ENCODE measurements at regions not wholly inside any gene's neighbourhood (a gene's known extent, or its start where the extent isn't known, plus 50 kb on each side); places are given as distances from the start of the nearest gene placed in this dataset.

GRCh38 chr4:131347816-131348215 lies 1801.3 kb upstream of the PCDH10 start:
- no TSS peak for BruUV-seq (replicated peaks)
- TF ChIP-seq MAZ (IDR thresholded peaks at IDR 0.05; ENCODE audit: borderline replicate concordance, low read depth, low read length) (no peak), RAD21 (IDR thresholded peaks at IDR 0.05; ENCODE audit: low read length) (no peak), POLR2A (IDR thresholded peaks at IDR 0.05; ENCODE audit: low read depth, low read length) (no peak), MAFK (IDR thresholded peaks at IDR 0.05; ENCODE audit: low read depth, low read length) (no peak), ELK1 (IDR thresholded peaks at IDR 0.05; ENCODE audit: borderline replicate concordance, low read depth, low read length) (no peak), RCOR1 (IDR thresholded peaks at IDR 0.05; ENCODE audit: insufficient replicate concordance, low read length) (no peak), CTCF (conservative IDR thresholded peaks at IDR 0.05; ENCODE audit: low read depth, low read length) (no peak), FOS (IDR thresholded peaks at IDR 0.05; ENCODE audit: low read depth, low read length) (no peak), SMC3 (IDR thresholded peaks at IDR 0.05; ENCODE audit: low read depth, low read length) (no peak), BHLHE40 (IDR thresholded peaks at IDR 0.05; ENCODE audit: low read depth, low read length) (no peak), CEBPB (IDR thresholded peaks at IDR 0.05; ENCODE audit: low read depth, low read length) (no peak), CHD1 (IDR thresholded peaks at IDR 0.05; ENCODE audit: low read depth, low read length) (no peak), NFE2L2 (IDR thresholded peaks at IDR 0.05; ENCODE audit: low read depth, low read length) (no peak), MXI1 (IDR thresholded peaks at IDR 0.05; ENCODE audit: borderline replicate concordance, low read depth, low read length) (no peak), RFX5 (IDR thresholded peaks at IDR 0.05; ENCODE audit: low read depth, low read length) (no peak), USF2 (IDR thresholded peaks at IDR 0.05; ENCODE audit: low read depth, low read length) (no peak)

More at GRCh38 chr4:131347816-131348215, 1801.3 kb upstream of the PCDH10 start:
- DNase-seq: no peak
- Histone ChIP-seq H3K4me2 (ENCODE audit: low read depth, low read length) (no peak overlapping the region), H3K9me3 (ENCODE audit: control insufficient read depth, insufficient read depth, low read length) (0 out of 2 replicates have a peak, but pooled peaks cover 2% of the 10 kb centered on the region), H3K56ac (ENCODE audit: extremely low read depth, insufficient read depth, low read length) (no peak overlapping the region), H2AK9ac (replicated peaks; ENCODE audit: low read depth, low read length, poor library complexity) (no peak overlapping the region), H3K23ac (ENCODE audit: low read depth, low read length) (no peak overlapping the region), H2AFZ (replicated peaks; ENCODE audit: low read length, poor library complexity) (no peak overlapping the region), H2BK20ac (ENCODE audit: low read depth, low read length) (no peak overlapping the region), H3K4me3 (ENCODE audit: insufficient read depth, low read depth, low read length) (no peak overlapping the region), H2BK15ac (ENCODE audit: low read depth, low read length) (no peak overlapping the region), H2BK120ac (ENCODE audit: low read depth, low read length) (no peak overlapping the region), H3K27me3 (ENCODE audit: control insufficient read depth, insufficient read depth, low read length) (no peaks in the 10 kb centered on the region), H3K4me1 (ENCODE audit: control insufficient read depth, insufficient read depth, low read length) (no peaks in the 10 kb centered on the region), H2AK5ac (ENCODE audit: low read depth, low read length) (no peak overlapping the region), H3K27ac (ENCODE audit: insufficient read depth, low read length) (no peak overlapping the region), H4K20me1 (ENCODE audit: insufficient read depth, low read length) (no peaks in the 10 kb centered on the region), H3K9ac (ENCODE audit: low read depth, low read length) (no peak overlapping the region), H3K18ac (ENCODE audit: low read depth, low read length) (no peak overlapping the region), H3K9me1 (ENCODE audit: insufficient read depth, low read length) (no peaks in the 10 kb centered on the region), H2BK5ac (ENCODE audit: low read depth, low read length, poor library complexity, severe bottlenecking) (no peak overlapping the region), H4K91ac (ENCODE audit: insufficient read depth, low read depth, low read length) (no peak overlapping the region), H3K36me3 (ENCODE audit: control insufficient read depth, insufficient read depth, low read length) (no peaks in the 10 kb centered on the region), H4K5ac (ENCODE audit: low read depth, low read length) (no peak overlapping the region), H3K4ac (ENCODE audit: low read depth, low read length) (no peak overlapping the region), H4K8ac (ENCODE audit: low read depth in 2 of 2, low read length in 2 of 2) (no peak overlapping the region), H3K79me1 (ENCODE audit: low read depth in 1 of 2, low read length in 2 of 2) (no peaks in the 10 kb centered on the region), H3K14ac (replicated peaks; ENCODE audit: low read depth, low read length) (no peak overlapping the region)
- ChIA-PET POLR2A (ENCODE audit: unreplicated experiment) (no interaction called here), CTCF (no interaction called here)
- intact Hi-C loops (cut with micrococcal nuclease) (no loop called here), dilution Hi-C loops (cut with HindIII; ENCODE audit: low sequenced_read_pairs, unreplicated experiment) (no loop called here), in situ Hi-C loops (cut with MboI; ENCODE audit: low sequenced_read_pairs) (no loop called here)
- WGBS, 2 experiments (ENCODE audit: extremely low coverage in 2 of 2, insufficient read length in 1 of 2): no CpG with 5 or more reads among the region's 2 CpGs
- no peak for ATAC-seq (ENCODE audit: low read depth)

All from IMR-90 (cell line).